Esophagus muscularis mucosa (tissue), 3 donors: ENCODE measurements at regions not wholly inside any gene's neighbourhood (a gene's known extent, or its start where the extent isn't known, plus 50 kb on each side); places are given as distances from the start of the nearest gene placed in this dataset.

ENCODE experiments used
- POLR2A ChIP-seq: fragments of 450-650 bp; IDR thresholded peaks from one replicate; pipeline ENCODE4 v1.6.1; 2017; ENCODE audit warnings: antibody characterized with exemption, moderate library complexity, mild to moderate bottlenecking, low read depth
- TF ChIP-seq, protein P1 (sequence below), 3 experiments: fragments of 200-600 bp in 2 of 3; fragments of 450-650 bp in 1 of 3; sonication (generic) in 2 of 3; IDR thresholded peaks; one replicate each; pipeline ENCODE4 v1.5.1; 2017 to 2019; ENCODE audit warnings: antibody characterized with exemption in 3 of 3, mild to moderate bottlenecking in 2 of 3, moderate library complexity in 1 of 3

DNA sequence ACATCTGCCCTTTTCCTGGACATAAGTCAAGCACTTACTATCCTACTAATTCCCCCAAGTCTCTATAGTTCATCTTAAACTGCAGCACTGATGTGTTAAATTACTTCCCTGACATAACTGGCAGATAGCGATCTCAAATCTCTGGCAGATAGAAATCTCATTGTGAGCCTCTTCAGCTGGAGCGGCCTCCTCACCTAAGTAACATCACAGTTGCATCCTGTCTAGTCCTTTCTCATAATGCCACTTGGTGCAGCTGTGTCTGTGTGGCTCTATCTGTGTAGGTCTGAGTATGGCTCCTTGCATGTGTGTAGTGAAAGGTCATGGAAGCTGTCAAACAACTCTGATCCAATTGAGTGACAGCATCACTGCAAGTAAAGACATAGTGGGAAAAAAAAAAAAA is 53.6 kb upstream of the FST start:
- TF ChIP-seq, protein P1, sequence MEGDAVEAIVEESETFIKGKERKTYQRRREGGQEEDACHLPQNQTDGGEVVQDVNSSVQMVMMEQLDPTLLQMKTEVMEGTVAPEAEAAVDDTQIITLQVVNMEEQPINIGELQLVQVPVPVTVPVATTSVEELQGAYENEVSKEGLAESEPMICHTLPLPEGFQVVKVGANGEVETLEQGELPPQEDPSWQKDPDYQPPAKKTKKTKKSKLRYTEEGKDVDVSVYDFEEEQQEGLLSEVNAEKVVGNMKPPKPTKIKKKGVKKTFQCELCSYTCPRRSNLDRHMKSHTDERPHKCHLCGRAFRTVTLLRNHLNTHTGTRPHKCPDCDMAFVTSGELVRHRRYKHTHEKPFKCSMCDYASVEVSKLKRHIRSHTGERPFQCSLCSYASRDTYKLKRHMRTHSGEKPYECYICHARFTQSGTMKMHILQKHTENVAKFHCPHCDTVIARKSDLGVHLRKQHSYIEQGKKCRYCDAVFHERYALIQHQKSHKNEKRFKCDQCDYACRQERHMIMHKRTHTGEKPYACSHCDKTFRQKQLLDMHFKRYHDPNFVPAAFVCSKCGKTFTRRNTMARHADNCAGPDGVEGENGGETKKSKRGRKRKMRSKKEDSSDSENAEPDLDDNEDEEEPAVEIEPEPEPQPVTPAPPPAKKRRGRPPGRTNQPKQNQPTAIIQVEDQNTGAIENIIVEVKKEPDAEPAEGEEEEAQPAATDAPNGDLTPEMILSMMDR (IDR thresholded peaks at IDR 0.05): no peak
- no peak for TF ChIP-seq POLR2A
